ENCODE measurements at regions not wholly inside any gene's neighbourhood (a gene's known extent, or its start where the extent isn't known, plus 50 kb on each side); places are given as distances from the start of the nearest gene placed in this dataset.

DNA sequence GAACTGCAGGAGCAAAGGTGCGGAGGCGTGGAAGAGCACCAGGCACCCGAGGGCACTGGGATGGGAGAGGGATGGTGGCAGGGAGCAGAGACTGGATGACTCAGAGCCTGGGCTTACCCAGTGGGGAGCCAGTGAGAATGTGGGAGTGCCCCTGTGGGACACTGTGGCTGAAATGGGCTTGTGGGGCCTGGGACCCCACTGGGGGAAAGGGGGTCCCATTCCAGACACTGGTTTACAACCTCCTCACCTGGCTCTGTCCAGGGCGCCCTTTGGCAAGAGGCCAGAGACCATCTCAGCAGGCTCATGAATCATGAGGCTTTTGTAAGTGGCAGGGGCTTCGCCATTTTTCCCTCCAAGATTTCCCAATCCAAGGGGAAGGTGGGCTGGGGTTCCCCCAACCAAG is 124.0 kb upstream of the MAFB start:
- no peaks in the 10 kb centered on the region for H3K79me1 ChIP-seq (ENCODE audit: low read depth, low read length)
- WGBS, 2 donors (ENCODE audit: extremely low coverage in 2 of 2, insufficient read length in 2 of 2, insufficient replicate concordance in 1 of 2), result no CpG with 5 or more reads among the region's 5 CpGs
- no peak for DNase-seq (ENCODE audit: low spot score)
- no peak overlapping the region for H2BK15ac ChIP-seq (ENCODE audit: low read length)
- no peak overlapping the region for H3K27ac ChIP-seq (replicated peaks; ENCODE audit: low read length)
- H3K36me3 ChIP-seq (replicated peaks in 1 of 2; ENCODE audit: control insufficient read depth in 2 of 2, insufficient read depth in 2 of 2, low read length in 2 of 2), result no peaks in the 10 kb centered on the region
- no peak overlapping the region for H2AFZ ChIP-seq (ENCODE audit: low read length)
- H3K4me3 ChIP-seq (ENCODE audit: low read length in 2 of 2), result no peak overlapping the region
- peaks cover 0 to 17% (median 2%) of the 10 kb centered on the region in 3 experiments for H3K27me3 ChIP-seq (ENCODE audit: control insufficient read depth in 3 of 3, insufficient read depth in 3 of 3, low read depth in 1 of 3, low read length in 3 of 3)
- H2BK120ac ChIP-seq (ENCODE audit: low read depth, low read length), result no peak overlapping the region
- H3K18ac ChIP-seq (ENCODE audit: low read length), result no peak overlapping the region
- H4K91ac ChIP-seq (ENCODE audit: low read depth, low read length, poor library complexity), result no peak overlapping the region
- no peak overlapping the region for H2BK12ac ChIP-seq (ENCODE audit: low read length)
- H3K4ac ChIP-seq (ENCODE audit: low read length), result no peak overlapping the region
- no peak overlapping the region for H3K9ac ChIP-seq (ENCODE audit: low read depth, low read length, poor library complexity)
- no peak overlapping the region for H4K8ac ChIP-seq (ENCODE audit: low read depth, low read length)
- H2BK5ac ChIP-seq (ENCODE audit: low read length), result no peak overlapping the region
- H3K9me3 ChIP-seq (replicated peaks in 1 of 2; ENCODE audit: control insufficient read depth in 2 of 2, insufficient read depth in 1 of 2, low read depth in 1 of 2, low read length in 2 of 2), result peaks cover 0 to 2% of the 10 kb centered on the region in 2 donors
- no peak overlapping the region for H3K14ac ChIP-seq (ENCODE audit: low read length)
- no peak overlapping the region for H3K4me2 ChIP-seq (ENCODE audit: insufficient read depth, low read length, poor library complexity, severe bottlenecking)
- peaks cover 0 to 3% of the 10 kb centered on the region in 2 donors for H3K4me1 ChIP-seq (ENCODE audit: control insufficient read depth in 2 of 2, insufficient read depth in 1 of 2, low read depth in 1 of 2, low read length in 2 of 2)
- no peak overlapping the region for H2AK5ac ChIP-seq (ENCODE audit: low read depth, low read length)
- no peak overlapping the region for H3K23ac ChIP-seq (ENCODE audit: low read depth, low read length, poor library complexity)

GRCh38 chr20:40813708-40814630 is 124.9 kb upstream of the MAFB start:
- H2BK120ac ChIP-seq (ENCODE audit: low read depth, low read length), result no peak overlapping the region
- H3K4me1 ChIP-seq (ENCODE audit: control insufficient read depth in 2 of 2, insufficient read depth in 1 of 2, low read depth in 1 of 2, low read length in 2 of 2), result peaks cover 0 to 3% of the 10 kb centered on the region in 2 donors
- H3K4me2 ChIP-seq (ENCODE audit: insufficient read depth, low read length, poor library complexity, severe bottlenecking), result no peak overlapping the region
- H3K4me3 ChIP-seq (ENCODE audit: low read length in 2 of 2), result peak overlapping the region in 1 of 2 donors; percentile 20
- no peak overlapping the region for H3K4ac ChIP-seq (ENCODE audit: low read length)
- no peak overlapping the region for H3K9ac ChIP-seq (ENCODE audit: low read depth, low read length, poor library complexity)
- DNase-seq (ENCODE audit: low spot score), result no peak
- no peak overlapping the region for H2AFZ ChIP-seq (ENCODE audit: low read length)
- no peak overlapping the region for H2BK5ac ChIP-seq (ENCODE audit: low read length)
- WGBS, 2 donors (ENCODE audit: extremely low coverage in 2 of 2, insufficient read length in 2 of 2, insufficient replicate concordance in 1 of 2), result no CpG with 5 or more reads among the region's 13 CpGs
- H2BK15ac ChIP-seq (ENCODE audit: low read length), result no peak overlapping the region
- H3K36me3 ChIP-seq (replicated peaks in 1 of 2; ENCODE audit: control insufficient read depth in 2 of 2, insufficient read depth in 2 of 2, low read length in 2 of 2), result no peaks in the 10 kb centered on the region
- no peak overlapping the region for H4K91ac ChIP-seq (ENCODE audit: low read depth, low read length, poor library complexity)
- H3K23ac ChIP-seq (ENCODE audit: low read depth, low read length, poor library complexity), result no peak overlapping the region
- peaks cover 0 to 2% of the 10 kb centered on the region in 2 donors for H3K9me3 ChIP-seq (replicated peaks in 1 of 2; ENCODE audit: control insufficient read depth in 2 of 2, insufficient read depth in 1 of 2, low read depth in 1 of 2, low read length in 2 of 2)
- no peak overlapping the region for H4K8ac ChIP-seq (ENCODE audit: low read depth, low read length)
- H3K18ac ChIP-seq (ENCODE audit: low read length), result no peak overlapping the region
- no peak overlapping the region for H2AK5ac ChIP-seq (ENCODE audit: low read depth, low read length)
- no peak overlapping the region for H3K27ac ChIP-seq (replicated peaks; ENCODE audit: low read length)
- H3K27me3 ChIP-seq (ENCODE audit: control insufficient read depth in 3 of 3, insufficient read depth in 3 of 3, low read depth in 1 of 3, low read length in 3 of 3), result peaks cover 0 to 9% (median 2%) of the 10 kb centered on the region in 3 experiments
- peak overlapping the region; percentile 50 for H3K14ac ChIP-seq (ENCODE audit: low read length)
- H2BK12ac ChIP-seq (ENCODE audit: low read length), result no peak overlapping the region
- no peaks in the 10 kb centered on the region for H3K79me1 ChIP-seq (ENCODE audit: low read depth, low read length)

GRCh38 chr20:40814631-40814960 is 125.6 kb upstream of the MAFB start:
- no peak for DNase-seq (ENCODE audit: low spot score)
- no peak overlapping the region for H4K8ac ChIP-seq (ENCODE audit: low read depth, low read length)
- H3K18ac ChIP-seq (ENCODE audit: low read length), result no peak overlapping the region
- H3K79me1 ChIP-seq (ENCODE audit: low read depth, low read length), result no peaks in the 10 kb centered on the region
- no peaks in the 10 kb centered on the region for H3K36me3 ChIP-seq (replicated peaks in 1 of 2; ENCODE audit: control insufficient read depth in 2 of 2, insufficient read depth in 2 of 2, low read length in 2 of 2)
- no peak overlapping the region for H2BK5ac ChIP-seq (ENCODE audit: low read length)
- no peak overlapping the region for H4K91ac ChIP-seq (ENCODE audit: low read depth, low read length, poor library complexity)
- H2BK12ac ChIP-seq (ENCODE audit: low read length), result no peak overlapping the region
- no peak overlapping the region for H2BK15ac ChIP-seq (ENCODE audit: low read length)
- peaks cover 0 to 2% of the 10 kb centered on the region in 2 donors for H3K9me3 ChIP-seq (replicated peaks in 1 of 2; ENCODE audit: control insufficient read depth in 2 of 2, insufficient read depth in 1 of 2, low read depth in 1 of 2, low read length in 2 of 2)
- no peak overlapping the region for H3K4ac ChIP-seq (ENCODE audit: low read length)
- no peak overlapping the region for H3K14ac ChIP-seq (ENCODE audit: low read length)
- no peak overlapping the region for H3K23ac ChIP-seq (ENCODE audit: low read depth, low read length, poor library complexity)
- WGBS, 2 donors (ENCODE audit: extremely low coverage in 2 of 2, insufficient read length in 2 of 2, insufficient replicate concordance in 1 of 2), result no CpG with 5 or more reads among the region's 2 CpGs
- H2AFZ ChIP-seq (ENCODE audit: low read length), result peak overlapping the region; percentile 35
- no peak overlapping the region for H2BK120ac ChIP-seq (ENCODE audit: low read depth, low read length)
- H3K4me1 ChIP-seq (ENCODE audit: control insufficient read depth in 2 of 2, insufficient read depth in 1 of 2, low read depth in 1 of 2, low read length in 2 of 2), result peaks cover 0 to 3% of the 10 kb centered on the region in 2 donors
- no peak overlapping the region for H3K4me2 ChIP-seq (ENCODE audit: insufficient read depth, low read length, poor library complexity, severe bottlenecking)
- H3K27ac ChIP-seq (replicated peaks; ENCODE audit: low read length), result no peak overlapping the region
- H3K9ac ChIP-seq (ENCODE audit: low read depth, low read length, poor library complexity), result no peak overlapping the region
- peak overlapping the region in 1 of 2 donors; percentile 20 for H3K4me3 ChIP-seq (ENCODE audit: low read length in 2 of 2)
- H3K27me3 ChIP-seq (ENCODE audit: control insufficient read depth in 3 of 3, insufficient read depth in 3 of 3, low read depth in 1 of 3, low read length in 3 of 3), result peaks cover 0 to 6% (median 2%) of the 10 kb centered on the region in 3 experiments
- no peak overlapping the region for H2AK5ac ChIP-seq (ENCODE audit: low read depth, low read length)

DNA sequence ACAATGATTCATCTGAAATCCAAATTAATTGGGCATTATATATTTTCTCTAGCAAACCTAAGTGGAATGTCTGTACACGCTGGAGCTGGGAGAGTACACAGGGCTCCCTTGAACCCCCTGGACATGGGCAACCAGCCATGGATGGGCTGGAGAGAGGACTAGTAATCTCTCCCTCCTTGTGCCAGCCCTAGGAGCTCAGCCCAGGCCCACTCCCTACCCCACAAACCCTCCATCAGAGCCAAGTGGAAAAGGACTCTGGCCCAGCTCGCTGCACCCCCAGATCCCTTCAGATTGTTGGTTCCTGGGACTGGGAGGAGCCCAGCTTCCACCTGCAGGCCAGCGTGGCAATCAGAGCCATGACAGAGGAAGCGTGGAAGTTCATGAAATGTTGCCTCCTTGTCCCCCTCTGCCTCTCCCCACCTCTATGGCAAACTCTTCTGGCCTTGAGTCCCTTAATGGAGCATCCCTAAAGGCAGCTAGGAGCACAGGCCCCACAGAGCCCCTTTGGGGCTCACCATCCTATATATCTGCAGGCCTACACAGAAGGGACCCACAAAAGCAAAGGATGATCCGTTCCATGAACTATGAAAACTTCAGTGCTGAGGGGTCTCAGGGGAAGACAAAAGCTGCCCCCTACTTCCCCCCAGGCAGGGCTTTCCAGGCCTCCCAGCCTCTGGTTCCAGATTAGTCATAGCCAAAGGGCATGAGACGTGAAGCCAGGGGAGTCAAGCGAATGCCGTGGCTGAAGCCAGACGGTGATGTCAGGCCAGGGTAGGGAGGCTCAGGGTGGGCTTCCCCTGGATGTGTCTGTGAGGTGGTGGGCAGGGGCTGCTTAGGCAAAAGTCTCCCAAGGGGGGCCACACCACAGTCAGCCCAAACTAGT is 126.4 kb upstream of the MAFB start:
- no peak overlapping the region for H2BK15ac ChIP-seq (ENCODE audit: low read length)
- H3K9ac ChIP-seq (ENCODE audit: low read depth, low read length, poor library complexity), result no peak overlapping the region
- peaks cover 0 to 2% of the 10 kb centered on the region in 2 donors for H3K9me3 ChIP-seq (replicated peaks in 1 of 2; ENCODE audit: control insufficient read depth in 2 of 2, insufficient read depth in 1 of 2, low read depth in 1 of 2, low read length in 2 of 2)
- H4K91ac ChIP-seq (ENCODE audit: low read depth, low read length, poor library complexity), result no peak overlapping the region
- no peak overlapping the region for H3K14ac ChIP-seq (ENCODE audit: low read length)
- H2BK120ac ChIP-seq (ENCODE audit: low read depth, low read length), result no peak overlapping the region
- H4K8ac ChIP-seq (ENCODE audit: low read depth, low read length), result no peak overlapping the region
- H3K36me3 ChIP-seq (replicated peaks in 1 of 2; ENCODE audit: control insufficient read depth in 2 of 2, insufficient read depth in 2 of 2, low read length in 2 of 2), result no peaks in the 10 kb centered on the region
- no peak overlapping the region for H2BK12ac ChIP-seq (ENCODE audit: low read length)
- no peak overlapping the region for H3K4me2 ChIP-seq (ENCODE audit: insufficient read depth, low read length, poor library complexity, severe bottlenecking)
- no peak overlapping the region for H2AK5ac ChIP-seq (ENCODE audit: low read depth, low read length)
- no peaks in the 10 kb centered on the region for H3K79me1 ChIP-seq (ENCODE audit: low read depth, low read length)
- peaks cover 0 to 3% of the 10 kb centered on the region in 2 donors for H3K4me1 ChIP-seq (ENCODE audit: control insufficient read depth in 2 of 2, insufficient read depth in 1 of 2, low read depth in 1 of 2, low read length in 2 of 2)
- DNase-seq (ENCODE audit: low spot score), result no peak
- peaks cover 0 to 2% (median 1%) of the 10 kb centered on the region in 3 experiments for H3K27me3 ChIP-seq (ENCODE audit: control insufficient read depth in 3 of 3, insufficient read depth in 3 of 3, low read depth in 1 of 3, low read length in 3 of 3)
- H3K18ac ChIP-seq (ENCODE audit: low read length), result peak overlapping the region; percentile 22
- H3K4me3 ChIP-seq (ENCODE audit: low read length in 2 of 2), result no peak overlapping the region
- H2BK5ac ChIP-seq (ENCODE audit: low read length), result no peak overlapping the region
- WGBS, 2 donors (ENCODE audit: extremely low coverage in 2 of 2, insufficient read length in 2 of 2, insufficient replicate concordance in 1 of 2), result no CpG with 5 or more reads among the region's 9 CpGs
- no peak overlapping the region for H3K27ac ChIP-seq (replicated peaks; ENCODE audit: low read length)
- no peak overlapping the region for H2AFZ ChIP-seq (ENCODE audit: low read length)
- H3K4ac ChIP-seq (ENCODE audit: low read length), result no peak overlapping the region
- no peak overlapping the region for H3K23ac ChIP-seq (ENCODE audit: low read depth, low read length, poor library complexity)

All from neuronal stem cell (in vitro differentiated cells).